ENCODE measurements at regions not wholly inside any gene's neighbourhood (a gene's known extent, or its start where the extent isn't known, plus 50 kb on each side); places are given as distances from the start of the nearest gene placed in this dataset.

GRCh38 chr1:17890056-17890814, 135.1 kb downstream of the ACTL8 start:
- no peak overlapping the region for H3K4me3 ChIP-seq (ENCODE audit: low read depth, low read length)
- H3K27me3 ChIP-seq (ENCODE audit: insufficient read depth, low read depth, severe bottlenecking) = no peaks in the 10 kb centered on the region
- H3K27ac ChIP-seq = no peak overlapping the region
- no peak for DNase-seq
- no peaks in the 10 kb centered on the region for H3K36me3 ChIP-seq
- TF ChIP-seq CTCF (IDR thresholded peaks at IDR 0.05; ENCODE audit: low read depth, low read length) = no peak
- no peaks in the 10 kb centered on the region for H3K9me3 ChIP-seq (ENCODE audit: severe bottlenecking)

- Histone ChIP-seq H3K4me3 (ENCODE audit: low read depth, low read length) (no peak overlapping the region), H3K27ac (no peak overlapping the region), H3K27me3 (ENCODE audit: insufficient read depth, low read depth, severe bottlenecking) (no peaks in the 10 kb centered on the region), H3K36me3 (no peaks in the 10 kb centered on the region), H3K9me3 (ENCODE audit: severe bottlenecking) (no peaks in the 10 kb centered on the region)
- TF ChIP-seq CTCF (IDR thresholded peaks at IDR 0.05; ENCODE audit: low read depth, low read length) = no peak
- DNase-seq = no peak
Measured at GRCh38 chr1:17890815-17891191, 135.7 kb downstream of the ACTL8 start.

GRCh38 chr1:17891205-17892110, 136.3 kb downstream of the ACTL8 start:
- no peak overlapping the region for H3K4me3 ChIP-seq (ENCODE audit: low read depth, low read length)
- H3K36me3 ChIP-seq = no peaks in the 10 kb centered on the region
- DNase-seq = no peak
- H3K27ac ChIP-seq = no peak overlapping the region
- no peak for TF ChIP-seq CTCF (IDR thresholded peaks at IDR 0.05; ENCODE audit: low read depth, low read length)
- no peaks in the 10 kb centered on the region for H3K27me3 ChIP-seq (ENCODE audit: insufficient read depth, low read depth, severe bottlenecking)
- no peaks in the 10 kb centered on the region for H3K9me3 ChIP-seq (ENCODE audit: severe bottlenecking)

- DNase-seq = no peak
- Histone ChIP-seq H3K27ac (no peak overlapping the region), H3K4me3 (ENCODE audit: low read depth, low read length) (no peak overlapping the region), H3K27me3 (ENCODE audit: insufficient read depth, low read depth, severe bottlenecking) (no peaks in the 10 kb centered on the region), H3K36me3 (no peaks in the 10 kb centered on the region), H3K9me3 (ENCODE audit: severe bottlenecking) (no peaks in the 10 kb centered on the region)
- no peak for TF ChIP-seq CTCF (IDR thresholded peaks at IDR 0.05; ENCODE audit: low read depth, low read length)
Measured at GRCh38 chr1:17892225-17892624, 137.1 kb downstream of the ACTL8 start.

- Histone ChIP-seq H3K27me3 (ENCODE audit: insufficient read depth, low read depth, severe bottlenecking) (no peaks in the 10 kb centered on the region), H3K4me3 (ENCODE audit: low read depth, low read length) (no peak overlapping the region), H3K9me3 (ENCODE audit: severe bottlenecking) (no peaks in the 10 kb centered on the region), H3K27ac (no peak overlapping the region), H3K36me3 (no peaks in the 10 kb centered on the region)
- no peak for TF ChIP-seq CTCF (IDR thresholded peaks at IDR 0.05; ENCODE audit: low read depth, low read length)
- no peak for DNase-seq
Measured at GRCh38 chr1:17892851-17893250, 137.7 kb downstream of the ACTL8 start.
